ENCODE measurements at regions not wholly inside any gene's neighbourhood (a gene's known extent, or its start where the extent isn't known, plus 50 kb on each side); places are given as distances from the start of the nearest gene placed in this dataset.

- TF ChIP-seq, protein P1, sequence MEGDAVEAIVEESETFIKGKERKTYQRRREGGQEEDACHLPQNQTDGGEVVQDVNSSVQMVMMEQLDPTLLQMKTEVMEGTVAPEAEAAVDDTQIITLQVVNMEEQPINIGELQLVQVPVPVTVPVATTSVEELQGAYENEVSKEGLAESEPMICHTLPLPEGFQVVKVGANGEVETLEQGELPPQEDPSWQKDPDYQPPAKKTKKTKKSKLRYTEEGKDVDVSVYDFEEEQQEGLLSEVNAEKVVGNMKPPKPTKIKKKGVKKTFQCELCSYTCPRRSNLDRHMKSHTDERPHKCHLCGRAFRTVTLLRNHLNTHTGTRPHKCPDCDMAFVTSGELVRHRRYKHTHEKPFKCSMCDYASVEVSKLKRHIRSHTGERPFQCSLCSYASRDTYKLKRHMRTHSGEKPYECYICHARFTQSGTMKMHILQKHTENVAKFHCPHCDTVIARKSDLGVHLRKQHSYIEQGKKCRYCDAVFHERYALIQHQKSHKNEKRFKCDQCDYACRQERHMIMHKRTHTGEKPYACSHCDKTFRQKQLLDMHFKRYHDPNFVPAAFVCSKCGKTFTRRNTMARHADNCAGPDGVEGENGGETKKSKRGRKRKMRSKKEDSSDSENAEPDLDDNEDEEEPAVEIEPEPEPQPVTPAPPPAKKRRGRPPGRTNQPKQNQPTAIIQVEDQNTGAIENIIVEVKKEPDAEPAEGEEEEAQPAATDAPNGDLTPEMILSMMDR (IDR thresholded peaks at IDR 0.05) = no peak
- no peak for TF ChIP-seq EZH2 (IDR thresholded peaks at IDR 0.05; ENCODE audit: borderline replicate concordance, insufficient read depth, low read depth, low read length, poor library complexity, severe bottlenecking)
Measured at GRCh38 chr6:98605705-98606104, 228.7 kb upstream of the POU3F2 start.

Measured in B cell (primary cell).